ENCODE measurements at regions not wholly inside any gene's neighbourhood (a gene's known extent, or its start where the extent isn't known, plus 50 kb on each side); places are given as distances from the start of the nearest gene placed in this dataset.
"Not testable (repeated sequence)": the region's sequence is repeated elsewhere in the genome, so short reads cannot be mapped to it uniquely, and the experiment has no call there.

DNA sequence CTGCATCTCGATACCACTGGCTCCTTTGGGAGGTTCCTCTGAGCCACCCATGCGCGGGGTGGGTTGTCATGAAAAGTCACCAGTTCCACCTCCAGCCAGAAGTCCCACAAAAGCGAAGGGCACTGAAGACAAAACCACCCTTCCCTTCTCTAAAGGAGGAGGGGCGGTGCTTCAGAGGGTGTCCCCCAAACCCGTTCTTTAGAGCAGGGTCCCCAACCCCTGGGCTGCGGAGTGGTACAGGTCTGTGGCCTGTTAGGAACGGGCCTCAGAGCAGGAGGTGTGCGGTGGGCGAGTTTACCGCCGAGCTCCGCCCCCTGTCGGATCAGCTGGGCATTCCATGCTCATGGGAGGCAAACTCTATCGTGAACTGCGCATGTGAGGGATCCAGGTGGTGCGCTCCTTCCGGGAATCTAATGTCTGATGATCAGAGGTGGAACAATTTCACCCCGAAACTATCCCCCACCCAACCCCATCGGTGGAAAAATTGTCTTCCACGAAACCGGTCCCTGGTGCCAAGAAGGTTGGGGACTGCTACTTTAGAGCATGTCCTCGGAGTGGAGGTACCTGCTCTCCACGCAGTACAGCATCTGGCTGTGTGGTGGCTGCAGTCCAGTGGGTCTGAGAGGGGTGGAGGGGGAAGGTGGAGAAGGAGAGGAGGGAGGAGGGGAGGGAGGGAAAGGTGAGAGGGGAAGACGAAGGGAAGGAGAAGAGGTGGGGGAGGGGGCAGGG is 72.9 kb upstream of the SEPTIN5 start:
- no peak for DNase-seq

DNA sequence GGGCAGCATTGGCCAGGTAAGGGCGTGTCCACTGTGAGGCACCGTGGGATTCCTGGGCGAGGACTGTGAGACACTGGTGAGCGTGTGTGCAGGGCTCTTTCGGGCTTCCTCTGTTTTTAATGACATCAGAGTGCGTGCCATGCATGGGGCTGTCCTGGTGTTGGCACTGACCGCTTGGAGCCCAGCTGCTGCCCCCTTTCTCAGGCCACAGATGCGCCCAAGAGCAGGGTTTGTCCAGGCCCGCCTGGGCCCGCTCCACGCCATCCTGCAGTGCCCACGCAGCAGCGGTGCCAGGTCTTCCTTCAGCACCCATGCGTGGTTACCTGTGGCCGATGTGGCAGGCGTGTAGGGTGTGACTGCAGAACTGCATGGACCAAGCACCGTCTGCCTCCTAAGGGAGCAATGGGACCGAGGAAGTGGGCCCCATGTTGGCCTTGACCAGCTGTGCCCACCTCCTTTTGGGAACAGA is 72.3 kb upstream of the SEPTIN5 start:
- no peak for DNase-seq

DNA sequence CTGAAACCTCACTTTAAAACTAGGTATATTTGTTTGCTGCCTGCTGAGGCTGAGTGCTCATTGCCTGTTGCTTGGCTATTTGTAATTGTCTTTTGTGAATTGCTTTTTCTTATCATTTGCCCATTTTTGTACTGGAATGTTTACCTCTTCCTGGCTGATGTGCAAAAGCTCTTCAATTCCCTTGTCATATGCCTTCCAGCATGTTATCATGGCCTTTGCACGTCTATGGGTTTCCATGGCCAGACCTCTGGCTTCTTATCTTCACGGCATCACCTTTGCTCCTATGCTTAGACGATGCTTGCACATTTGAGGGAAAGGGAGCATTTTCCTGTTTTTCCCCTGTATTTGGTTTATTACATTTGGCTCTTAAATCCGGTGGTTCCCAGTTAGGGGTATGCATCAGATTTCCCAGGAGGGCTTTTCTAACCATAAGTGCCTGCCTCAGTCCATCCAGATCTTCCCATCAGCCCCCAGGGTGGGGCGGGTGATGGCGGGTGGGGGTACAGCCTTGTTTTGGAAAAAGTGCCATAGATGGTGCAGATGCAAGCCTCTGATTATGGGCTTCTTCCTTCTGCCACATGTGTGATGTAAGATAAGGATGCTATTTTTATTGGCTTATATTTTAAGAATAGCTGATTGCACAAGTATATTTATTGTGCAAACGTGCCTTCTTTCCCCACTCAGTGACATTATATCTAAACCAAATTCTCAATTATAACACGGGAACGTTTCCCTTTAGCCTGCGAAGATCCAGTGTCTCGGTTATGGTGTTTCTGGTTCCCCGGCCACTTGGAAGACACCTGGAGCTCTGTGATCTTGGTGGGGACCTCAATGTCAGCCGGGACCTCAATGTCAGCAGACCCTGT is 70.6 kb upstream of the SEPTIN5 start:
- DNase-seq: no peak

DNA sequence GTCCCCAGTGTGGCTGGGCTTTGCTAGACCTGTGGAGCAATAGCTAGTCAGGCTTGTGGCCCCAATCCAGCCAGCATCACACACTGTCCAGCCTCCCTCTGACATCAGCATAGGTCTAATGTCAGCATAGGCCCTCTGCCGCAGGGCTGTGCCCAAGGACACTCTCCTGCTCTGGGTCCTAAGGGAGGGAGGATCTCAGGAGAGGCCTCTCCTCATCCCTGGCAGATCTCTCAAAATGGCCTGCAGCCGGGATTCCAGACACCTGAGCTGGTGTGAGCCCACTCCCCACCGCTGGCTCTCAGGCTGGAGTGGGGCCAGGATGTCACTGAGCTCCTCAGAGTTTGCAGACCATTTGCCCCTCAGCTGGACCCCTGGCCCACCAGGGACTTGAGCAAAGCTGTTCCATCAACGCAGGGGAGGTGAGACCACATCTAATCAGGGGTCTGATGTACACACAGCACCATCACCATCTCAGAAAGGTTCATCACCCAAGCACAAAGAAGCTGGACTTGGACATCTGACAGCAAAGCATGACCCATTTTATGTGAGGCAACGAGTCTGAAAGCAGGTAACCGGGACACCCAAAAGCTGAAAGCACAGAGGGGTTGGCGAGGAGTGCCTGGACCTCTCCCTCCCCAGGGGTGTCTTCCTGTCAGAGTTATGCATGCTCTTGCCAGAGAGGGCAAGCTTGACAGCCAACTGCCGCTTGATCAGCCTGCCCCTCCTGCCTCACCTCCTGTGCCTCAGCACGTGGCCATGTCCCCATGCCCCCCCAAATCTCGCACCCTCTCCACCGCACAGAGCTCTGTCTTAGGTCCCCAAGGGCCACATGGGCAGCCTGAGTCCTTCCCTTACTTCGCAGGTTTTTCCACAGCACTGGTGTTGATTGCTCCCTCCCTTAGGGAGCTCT is 69.7 kb upstream of the SEPTIN5 start:
- no peak for DNase-seq

DNA sequence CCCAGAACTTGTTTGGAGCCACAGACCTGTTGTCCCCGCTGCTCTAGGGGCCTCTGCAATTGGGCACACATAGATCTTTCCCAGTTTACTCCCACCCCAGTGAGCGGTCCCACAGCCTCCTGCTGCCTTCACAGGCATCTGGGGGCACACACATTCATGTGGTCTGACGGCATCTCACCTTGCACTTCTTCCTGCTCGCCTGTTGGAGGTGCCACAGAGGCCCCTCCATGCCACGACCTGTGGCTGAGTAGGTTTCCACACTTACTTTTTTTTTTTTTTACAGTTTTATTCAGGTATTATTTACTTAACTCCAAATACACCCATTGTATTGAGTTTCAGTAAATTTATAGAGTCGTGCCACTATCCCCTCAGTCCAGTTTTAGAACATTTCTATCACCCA is 68.9 kb upstream of the SEPTIN5 start:
- DNase-seq: no peak

DNA sequence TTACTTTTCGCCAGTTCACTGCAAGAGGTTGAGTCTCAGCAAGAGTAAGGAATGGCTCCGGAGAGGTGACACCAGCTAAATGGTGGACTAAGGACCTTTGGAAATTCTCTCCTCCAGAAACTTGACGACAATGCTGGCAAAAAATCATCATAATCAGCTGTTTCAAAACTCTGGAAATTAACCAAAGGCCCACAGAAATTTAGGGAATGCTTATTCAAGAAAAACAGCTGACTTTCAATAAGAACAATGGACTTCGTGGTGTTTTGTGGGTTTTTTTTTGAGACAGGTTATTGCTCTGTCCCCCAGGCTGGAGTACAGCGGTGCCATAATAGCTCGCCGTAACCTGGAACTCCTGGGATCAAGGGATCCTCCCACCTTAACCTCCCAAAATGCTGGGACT is 68.4 kb upstream of the SEPTIN5 start:
- no peak for DNase-seq

DNA sequence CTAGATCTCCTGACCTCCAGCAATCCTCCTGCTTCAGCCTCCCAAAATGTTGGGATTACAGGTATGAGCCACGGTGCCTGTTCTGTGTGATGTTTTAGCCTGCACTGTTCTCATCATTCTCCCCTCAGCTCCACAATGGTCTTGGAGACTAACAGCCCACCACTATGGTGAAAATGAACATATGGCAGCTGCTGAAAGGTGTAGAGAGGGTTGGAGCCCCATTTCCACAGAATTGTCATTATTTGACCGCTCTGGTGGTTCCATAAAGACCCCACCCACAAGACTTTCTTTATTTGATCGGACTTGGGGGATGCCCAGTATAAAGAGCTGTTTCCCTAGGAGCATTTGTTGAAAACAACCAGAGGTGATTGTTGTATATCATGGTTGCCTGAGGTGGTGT is 67.9 kb upstream of the SEPTIN5 start:
- no peak for DNase-seq

DNA sequence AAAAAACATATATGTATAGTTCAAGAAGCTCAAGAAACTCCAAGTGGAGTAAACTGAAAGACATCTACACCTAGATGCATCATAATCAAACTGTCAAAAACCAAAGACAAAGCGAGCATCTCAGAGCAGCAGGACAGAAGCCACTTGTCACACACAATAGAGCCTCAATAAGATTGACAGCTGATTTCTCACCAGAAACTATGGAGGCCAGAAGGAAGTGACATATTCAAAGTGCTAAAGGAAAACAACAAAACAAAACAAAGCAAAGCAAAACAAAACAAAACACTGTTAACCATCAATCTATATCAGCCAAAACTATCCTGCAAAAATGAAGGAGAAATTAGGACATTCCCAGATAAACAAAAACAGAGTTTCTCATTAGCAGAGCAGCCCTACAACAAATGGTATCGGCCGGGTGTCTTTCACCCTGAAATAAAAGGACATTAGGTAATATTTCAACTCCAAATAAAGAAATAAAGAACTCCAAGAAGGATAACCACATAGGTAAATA is 65.8 kb upstream of the SEPTIN5 start:
- no peak for DNase-seq

DNA sequence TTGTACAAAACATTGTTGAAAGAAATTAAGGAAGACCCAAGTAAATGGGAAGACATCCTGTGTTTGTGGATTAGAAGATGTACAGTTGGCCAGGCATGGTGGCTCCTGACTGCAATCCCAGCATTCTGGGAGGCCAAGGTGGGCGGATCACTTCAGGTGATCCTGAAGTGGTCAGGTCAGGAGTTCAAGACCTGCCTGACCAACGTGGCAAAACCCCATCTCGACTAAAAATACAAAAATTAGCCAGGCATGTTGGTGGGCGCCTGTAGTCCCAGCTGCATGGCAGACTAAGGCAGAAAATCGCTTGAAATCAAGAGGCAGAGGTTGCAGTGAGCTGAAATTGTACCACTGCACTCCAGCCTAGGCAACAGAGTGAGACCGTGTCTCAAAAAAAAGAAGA is 62.0 kb upstream of the SEPTIN5 start:
- DNase-seq: no peak

DNA sequence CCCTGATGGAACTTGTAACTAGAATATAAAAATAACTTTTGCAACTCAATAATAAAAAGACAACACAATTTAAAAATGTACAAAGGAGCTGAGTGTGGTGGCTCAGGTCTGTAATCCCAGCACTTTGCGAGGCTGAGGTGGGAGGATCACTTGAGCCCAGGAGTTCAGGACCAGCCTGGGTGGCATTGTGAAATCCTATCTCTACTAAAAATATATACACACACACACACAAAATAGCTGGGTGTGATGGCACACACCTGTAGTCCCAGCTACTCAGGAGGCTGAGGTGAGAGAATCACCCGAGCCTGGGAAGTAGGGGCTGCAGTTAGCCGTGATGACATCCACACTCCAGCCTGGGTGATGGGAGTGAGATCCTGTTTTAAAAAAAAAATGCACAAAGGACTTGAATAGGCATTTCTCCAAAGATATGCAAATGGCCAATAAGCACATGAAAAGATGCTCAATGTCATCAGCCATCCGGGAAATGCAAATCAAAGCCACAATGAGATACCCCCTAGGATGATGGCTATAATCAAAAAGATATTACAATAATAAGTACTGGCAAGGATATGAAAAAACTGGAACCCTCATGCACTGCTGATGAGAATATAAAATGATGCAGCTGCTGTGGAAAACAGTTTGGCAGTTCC is 59.8 kb upstream of the SEPTIN5 start:
- no peak for DNase-seq

DNA sequence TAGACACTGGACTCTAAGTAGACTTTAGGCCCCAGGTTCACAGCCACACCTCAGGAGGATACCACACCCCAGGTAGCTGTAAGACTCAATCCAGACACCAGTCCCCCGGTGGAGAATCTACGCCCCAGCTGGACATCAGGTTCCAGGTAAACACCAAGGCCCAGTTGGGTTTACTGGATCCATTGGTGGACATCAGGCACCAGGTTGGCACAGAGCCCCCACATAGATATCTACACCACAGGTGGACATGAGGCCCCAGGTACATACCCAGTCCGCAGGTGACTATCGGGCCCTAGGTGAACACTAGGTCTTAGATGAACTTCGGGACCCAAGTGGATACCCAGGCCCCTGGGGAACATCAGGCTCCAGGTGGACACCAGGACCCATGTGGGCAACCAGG is 58.9 kb upstream of the SEPTIN5 start:
- no peak for DNase-seq

DNA sequence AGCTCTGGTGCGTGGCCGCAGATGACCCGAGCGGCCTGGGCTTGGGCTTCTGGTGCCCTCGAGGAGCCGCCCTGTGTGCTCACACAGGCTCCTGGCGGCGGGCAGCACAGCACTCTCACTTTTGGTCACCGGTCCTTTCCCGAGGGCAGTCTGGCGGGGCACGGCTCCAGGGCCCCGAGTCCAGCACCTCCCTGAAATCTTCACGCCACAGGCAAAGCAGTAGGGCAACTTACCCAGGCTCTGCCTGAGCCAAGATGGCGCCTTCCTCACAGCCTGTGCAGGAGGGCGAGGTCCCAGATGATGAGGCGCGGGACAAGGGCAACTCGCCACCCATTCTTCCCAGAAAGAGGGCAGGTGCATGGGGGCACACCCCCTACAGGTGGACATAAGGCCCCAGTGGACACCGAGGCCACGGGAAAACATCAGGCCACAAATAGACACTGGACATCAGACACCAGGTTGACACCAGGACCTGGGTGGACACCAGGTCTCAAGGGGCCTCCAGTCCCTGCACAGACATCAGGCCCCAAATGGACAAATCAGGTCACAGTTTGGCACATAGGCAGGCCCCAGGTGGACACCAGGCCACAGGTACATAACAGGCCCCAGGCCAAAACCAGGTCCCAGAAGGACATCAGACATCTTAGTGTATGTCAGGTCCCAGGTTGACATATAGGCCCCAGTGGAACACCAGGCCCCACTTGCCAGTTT is 57.6 kb upstream of the SEPTIN5 start:
- DNase-seq: no peak

DNA sequence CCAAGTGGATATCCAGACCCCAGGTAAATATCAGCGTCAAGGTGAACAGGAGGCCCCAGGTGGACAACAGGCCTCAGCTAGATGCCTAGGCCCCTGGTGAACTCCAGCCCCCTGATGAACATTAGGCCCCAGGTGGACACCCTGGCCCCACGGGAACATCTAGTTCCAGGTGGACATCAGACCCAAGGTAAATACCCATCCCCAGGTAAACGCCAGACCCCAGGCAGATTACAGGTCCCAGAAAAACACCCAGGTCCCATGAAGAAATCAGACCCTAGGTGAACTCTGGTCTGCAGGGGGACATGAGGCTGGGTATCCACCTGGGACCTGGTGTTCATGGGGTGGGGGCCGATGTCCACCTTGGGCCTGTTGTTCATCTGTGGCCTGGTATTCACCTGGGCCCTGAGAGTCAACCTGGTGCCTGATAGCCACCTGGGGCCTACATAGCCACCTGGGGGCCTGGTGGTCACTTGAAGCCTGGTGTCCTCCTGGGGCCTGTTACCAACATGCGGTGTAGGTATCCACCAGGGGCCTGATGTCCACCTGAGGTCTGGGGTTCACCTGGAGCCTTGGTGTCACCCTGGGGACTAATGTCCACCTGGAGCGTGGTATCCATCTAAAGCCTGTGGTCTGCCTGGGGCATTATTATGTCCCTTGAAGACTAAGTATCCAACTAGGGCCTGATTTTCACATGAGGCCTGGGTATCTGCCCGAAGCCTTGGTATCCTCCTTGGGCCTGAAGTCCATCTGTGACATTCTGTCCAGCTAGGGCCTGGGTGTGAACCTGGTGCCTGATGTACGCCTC is 56.8 kb upstream of the SEPTIN5 start:
- DNase-seq: no peak

DNA sequence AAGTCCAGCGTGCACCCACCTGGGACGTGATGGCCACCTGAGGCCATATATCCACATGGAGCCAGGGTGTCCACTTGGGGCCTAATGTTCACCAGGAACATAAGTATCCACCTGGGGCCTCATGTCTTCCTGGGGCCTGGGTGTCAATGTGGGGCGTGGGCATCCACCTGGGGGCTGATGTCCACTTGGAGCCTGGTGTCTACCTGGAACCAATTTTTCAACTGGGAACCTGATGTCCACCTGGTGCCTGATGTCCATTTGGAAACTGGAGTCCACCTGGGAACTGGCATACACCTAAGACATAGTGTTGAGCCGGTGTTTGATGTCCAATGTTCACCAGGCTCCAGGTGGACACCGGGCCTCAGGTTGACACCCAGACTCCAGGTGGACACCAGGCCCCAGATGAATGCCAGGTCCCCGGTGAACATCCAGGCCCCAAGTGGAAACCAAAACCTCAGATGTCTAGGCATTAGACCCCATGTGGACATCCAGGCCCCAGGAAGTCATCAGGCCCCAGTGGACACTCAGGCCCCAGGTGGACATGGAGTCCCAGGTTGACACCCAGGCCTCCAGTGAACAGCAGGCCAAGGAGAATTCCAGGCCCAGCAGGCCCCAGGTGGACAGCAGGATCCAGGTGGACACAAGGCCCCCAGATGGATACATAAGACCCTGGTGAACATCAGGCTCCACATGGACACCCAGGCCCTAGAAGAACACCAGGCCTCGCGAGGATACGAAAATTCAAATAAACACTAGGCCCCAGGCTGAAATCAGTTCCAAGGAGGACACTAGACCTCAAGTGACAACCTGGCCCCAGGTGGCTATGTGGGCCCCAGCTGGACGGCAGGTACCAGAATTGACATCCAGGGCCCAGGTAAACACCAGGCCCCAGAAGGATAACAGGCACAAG is 56.0 kb upstream of the SEPTIN5 start:
- DNase-seq: no peak

DNA sequence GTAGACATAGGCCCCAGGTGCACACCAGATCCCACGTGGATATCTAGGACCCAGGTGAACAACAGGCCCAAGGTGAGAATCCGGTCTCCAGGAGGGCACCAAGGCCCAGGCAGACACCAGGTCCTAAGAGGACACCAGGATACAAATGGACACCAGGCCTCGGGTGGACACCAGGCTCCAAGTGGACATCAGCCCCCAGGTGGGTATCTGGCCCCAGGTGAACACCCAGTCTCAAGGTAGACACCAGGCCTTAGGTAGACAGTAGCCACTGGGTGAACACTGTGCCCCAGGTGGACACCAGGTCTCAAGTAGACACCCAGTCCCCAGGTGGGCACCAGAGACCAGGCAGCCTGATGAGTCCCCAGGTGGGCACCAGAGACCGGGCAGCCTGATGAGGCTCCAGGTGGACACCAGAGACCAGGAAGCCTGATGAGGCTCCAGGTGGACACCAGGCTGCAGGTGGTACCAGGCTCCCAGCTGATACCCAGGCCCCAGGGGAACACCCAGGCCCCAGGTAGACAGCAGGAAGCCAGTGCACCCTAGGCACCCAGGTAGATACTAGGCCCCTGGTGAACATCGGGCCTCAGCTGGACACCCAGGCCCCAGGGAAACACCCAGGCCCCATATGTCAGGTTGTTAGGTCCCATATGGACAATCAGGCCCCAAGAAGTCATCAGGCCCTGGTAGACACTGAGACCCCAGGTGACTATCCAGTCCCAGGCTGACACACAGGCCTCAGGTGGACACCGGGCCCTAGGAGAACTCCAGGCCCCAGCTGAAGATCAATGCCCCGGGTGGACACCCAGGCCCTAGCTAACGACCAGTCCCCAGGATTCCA is 55.1 kb upstream of the SEPTIN5 start:
- DNase-seq: no peak

DNA sequence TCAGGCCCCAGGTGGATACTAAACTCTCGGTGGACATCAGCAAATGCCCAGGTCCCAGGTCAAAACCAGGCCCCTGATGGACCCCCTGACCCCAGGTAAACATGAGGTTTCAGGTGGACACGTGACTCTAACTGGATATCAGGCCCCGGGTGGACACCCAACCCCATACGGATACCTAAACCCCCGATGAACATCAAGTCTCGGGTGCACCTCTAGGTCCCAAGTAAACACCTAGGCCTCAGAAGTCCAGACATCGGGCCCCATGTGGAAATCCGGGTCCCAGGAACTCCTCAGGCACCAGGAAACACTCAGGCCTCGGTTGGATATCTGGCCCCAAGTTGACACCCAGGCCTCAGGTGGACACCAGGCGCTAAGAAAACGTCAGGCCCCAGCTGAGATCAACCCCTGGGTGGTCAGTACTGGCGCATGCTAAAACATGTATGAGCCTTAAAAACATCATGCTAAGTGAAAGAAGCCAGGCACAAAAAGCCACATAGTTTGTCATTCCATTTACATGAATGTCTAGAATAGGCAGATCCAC is 54.4 kb upstream of the SEPTIN5 start:
- DNase-seq: no peak

DNA sequence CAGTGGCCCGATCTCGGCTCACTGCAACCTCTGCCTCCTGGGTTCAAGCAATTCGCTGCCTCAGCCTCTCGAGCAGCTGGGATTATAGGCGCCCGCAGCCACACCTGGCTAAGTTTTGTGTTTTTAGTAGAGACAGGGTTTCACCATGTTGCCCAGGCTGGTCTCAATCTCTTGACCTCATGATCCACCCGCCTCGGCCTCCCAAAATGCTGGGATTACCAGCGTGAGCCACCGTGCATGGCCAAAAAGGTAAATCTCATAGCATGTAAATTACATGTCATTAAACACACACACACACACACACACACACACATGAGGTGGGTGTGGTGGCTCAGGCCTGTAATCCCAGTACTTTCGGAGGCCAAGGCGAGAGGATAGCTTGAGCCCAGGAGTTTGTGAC is 53.7 kb upstream of the SEPTIN5 start:
- DNase-seq: not testable (repeated sequence)

DNA sequence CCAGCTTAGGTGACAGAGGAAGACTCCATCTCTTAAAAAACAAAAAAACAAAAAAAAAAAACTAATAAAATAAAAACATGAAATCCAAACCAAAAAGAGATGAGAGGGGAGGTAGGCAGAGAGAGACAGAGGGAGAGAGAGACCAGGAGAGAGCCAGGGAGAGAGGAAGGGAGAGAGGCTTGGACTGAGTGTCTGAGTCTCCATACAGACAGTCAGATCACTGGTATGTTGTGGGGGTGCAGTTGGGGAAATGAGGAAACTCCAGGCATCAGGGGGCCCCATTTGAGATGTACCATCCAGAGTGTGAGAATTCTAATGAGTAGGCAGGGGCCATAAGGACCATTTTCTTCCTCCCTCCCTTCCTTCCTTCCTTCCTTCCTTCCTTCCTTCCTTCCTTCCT is 53.1 kb upstream of the SEPTIN5 start:
- DNase-seq: no peak

Data from muscle of back (tissue), 3 donors.